C4-2B (cell line): ENCODE measurements at regions not wholly inside any gene's neighbourhood (a gene's known extent, or its start where the extent isn't known, plus 50 kb on each side); places are given as distances from the start of the nearest gene placed in this dataset.

ENCODE experiments used
- CTCF ChIP-seq: fragments of 450-650 bp; conservative IDR thresholded peaks from 2 replicates; pipeline ENCODE4 v1.5.1; 2017; ENCODE audit warnings: mild to moderate bottlenecking
- ZFX ChIP-seq: fragments of 450-650 bp; IDR thresholded peaks from 2 replicates; pipeline ENCODE4 v1.6.1; 2017

- no peak for TF ChIP-seq CTCF
- no peak for TF ChIP-seq ZFX
These were observed 502.0 kb upstream of the KLF4 start for GRCh38 chr9:107991581-107991980.
